ENCODE measurements at regions not wholly inside any gene's neighbourhood (a gene's known extent, or its start where the extent isn't known, plus 50 kb on each side); places are given as distances from the start of the nearest gene placed in this dataset.
"Not testable (repeated sequence)": the region's sequence is repeated elsewhere in the genome, so short reads cannot be mapped to it uniquely, and the experiment has no call there.

DNA sequence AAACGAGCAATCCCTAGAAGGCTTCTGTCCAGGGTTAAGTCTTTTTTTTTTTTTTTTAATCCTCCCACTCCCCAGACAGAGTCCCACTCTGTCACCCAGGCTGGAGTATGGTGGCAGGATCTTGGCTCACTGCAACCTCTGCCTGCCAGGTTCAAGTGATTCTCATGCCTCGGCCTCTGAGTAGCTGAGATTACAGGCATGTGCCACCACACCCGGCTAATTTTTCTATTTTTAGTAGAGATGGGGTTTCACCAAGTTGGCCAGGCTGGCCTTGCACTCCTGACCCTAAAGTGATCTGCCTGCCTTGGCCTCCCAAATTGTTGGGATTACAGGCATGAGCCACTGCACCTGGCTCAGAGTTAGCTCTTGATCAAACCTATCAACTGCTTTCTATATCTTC is 67.1 kb upstream of the PTPRG start:
- not testable (repeated sequence) for TF ChIP-seq PPARA (CRISPR knock-in tag; IDR thresholded peaks at IDR 0.05; ENCODE audit: borderline replicate concordance); SNAI2 (CRISPR knock-in tag; IDR thresholded peaks at IDR 0.05); ISL1 (CRISPR knock-in tag; IDR thresholded peaks at IDR 0.05); GLIS3 (CRISPR knock-in tag; IDR thresholded peaks at IDR 0.05); ZFP3 (CRISPR knock-in tag; IDR thresholded peaks at IDR 0.05); RARB (CRISPR knock-in tag; IDR thresholded peaks at IDR 0.05)
